AG04449 (cell line): ENCODE measurements at regions not wholly inside any gene's neighbourhood (a gene's known extent, or its start where the extent isn't known, plus 50 kb on each side); places are given as distances from the start of the nearest gene placed in this dataset.
"Not testable (repeated sequence)": the region's sequence is repeated elsewhere in the genome, so short reads cannot be mapped to it uniquely, and the experiment has no call there.

Source experiments
- CTCF ChIA-PET: fragments of 350-600 bp; formaldehyde crosslinking; extraction: SDS; loops from one replicate; lab custom pipeline; 2021; ENCODE audit warnings: antibody characterized with exemption; lab: Yijun Ruan, JAX
- POLR2A ChIA-PET: fragments of 400-600, 350-600 bp; formaldehyde crosslinking; extraction: SDS; loops from one replicate; lab custom pipeline; 2020; ENCODE audit warnings: antibody characterized with exemption, inconsistent platforms; lab: Yijun Ruan, JAX
- DNase-seq: peaks from one replicate; pipeline ENCODE4 v3.0.0-alpha.2; 2010; ENCODE audit warnings: low read depth, low spot score
- H3K4me3 ChIP-seq: 2 replicates; pipeline ENCODE4 v1.5.1; 2011; ENCODE audit warnings: low read depth, mild to moderate bottlenecking, control low read depth, low read length
- CTCF ChIP-seq: IDR thresholded peaks from one replicate; pipeline ENCODE4 v1.5.1; 2011; ENCODE audit warnings: mild to moderate bottlenecking, moderate library complexity, low read length, control low read depth, inconsistent platforms; ENCODE audit not compliant: insufficient read depth; ENCODE audit errors: missing control alignments

- H3K4me3 ChIP-seq = no peak overlapping the region
- DNase-seq = no peak
- CTCF ChIA-PET = no interaction called here
- TF ChIP-seq CTCF = no peak
- POLR2A ChIA-PET = no interaction called here
Observed at GRCh38 chr18:75854174-75854573, 426.7 kb upstream of the SMIM21 start.

GRCh38 chr18:75846321-75846720 is 418.8 kb upstream of the SMIM21 start:
- CTCF ChIA-PET = no interaction called here
- POLR2A ChIA-PET = no interaction called here
- H3K4me3 ChIP-seq = no peak overlapping the region
- DNase-seq = no peak
- no peak for TF ChIP-seq CTCF

GRCh38 chr18:75845413-75845812 is 417.9 kb upstream of the SMIM21 start:
- no peak overlapping the region for H3K4me3 ChIP-seq
- no peak for TF ChIP-seq CTCF
- POLR2A ChIA-PET = no interaction called here
- CTCF ChIA-PET = no interaction called here
- DNase-seq = no peak

GRCh38 chr18:75844146-75844545 is 416.6 kb upstream of the SMIM21 start:
- ChIA-PET POLR2A (no interaction called here), CTCF (no interaction called here)
- no peak for DNase-seq
- H3K4me3 ChIP-seq = no peak overlapping the region
- no peak for TF ChIP-seq CTCF

- DNase-seq = no peak
- no peak overlapping the region for H3K4me3 ChIP-seq
- no peak for TF ChIP-seq CTCF
- CTCF ChIA-PET = no interaction called here
- POLR2A ChIA-PET = no interaction called here
Observed at GRCh38 chr18:75840131-75840530, 412.6 kb upstream of the SMIM21 start.

DNA sequence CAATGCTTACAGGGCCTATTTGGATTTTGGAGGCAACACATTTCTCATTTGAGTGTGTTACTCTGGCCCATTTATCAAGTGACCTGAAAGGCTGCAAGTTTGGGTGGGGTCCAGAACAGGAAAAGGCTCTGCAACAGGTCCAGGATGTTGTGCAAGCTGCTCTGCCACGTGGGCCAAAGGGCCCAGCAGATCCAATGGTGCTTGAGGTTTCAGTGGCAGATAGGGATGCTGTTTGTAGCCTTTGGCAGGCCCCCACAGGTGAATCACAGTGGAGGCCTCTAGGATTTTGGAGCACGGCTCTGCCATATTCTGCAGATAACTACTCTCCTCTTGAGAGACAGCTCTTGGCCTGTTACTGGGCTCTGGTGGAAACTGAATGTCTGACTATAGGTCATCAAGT is 412.2 kb upstream of the SMIM21 start:
- H3K4me3 ChIP-seq, CTCF ChIA-PET, DNase-seq, POLR2A ChIA-PET: not testable (repeated sequence)

- no peak for DNase-seq
- TF ChIP-seq CTCF = no peak
- H3K4me3 ChIP-seq = no peak overlapping the region
- POLR2A ChIA-PET = no interaction called here
- CTCF ChIA-PET = no interaction called here
Observed at GRCh38 chr18:75839041-75839440, 411.5 kb upstream of the SMIM21 start.
